ENCODE measurements at regions not wholly inside any gene's neighbourhood (a gene's known extent, or its start where the extent isn't known, plus 50 kb on each side); places are given as distances from the start of the nearest gene placed in this dataset.

DNA sequence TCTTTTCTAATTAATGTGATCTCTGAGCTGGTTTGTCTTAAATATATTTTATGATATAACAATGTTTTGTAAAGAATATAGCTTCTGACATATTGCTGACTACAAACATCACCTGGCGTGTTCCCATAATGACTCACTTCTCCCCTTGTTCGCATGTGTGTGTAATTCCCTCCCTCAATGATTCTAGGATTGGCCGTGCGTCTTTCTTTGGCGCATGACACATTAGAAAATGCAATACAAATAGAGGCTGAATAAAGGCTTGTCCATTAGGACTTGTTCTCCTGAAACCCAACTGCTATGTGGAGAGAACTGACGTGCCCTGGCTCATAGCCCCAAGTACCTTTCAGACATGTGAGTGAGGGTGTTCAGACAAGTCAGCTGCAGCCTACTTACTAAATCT is 159.7 kb upstream of the CDH20 start:
- TF ChIP-seq SP1 (IDR thresholded peaks at IDR 0.05) = no peak
- 83% methylated on average over 6 of the region's 6 CpGs for WGBS

GRCh38 chr18:61183798-61184197 is 149.4 kb upstream of the CDH20 start:
- no peaks in the 10 kb centered on the region for H3K9me3 ChIP-seq (ENCODE audit: control insufficient read depth in 4 of 4, low read length in 3 of 4)
- DNase-seq (ENCODE audit: low spot score) = no peak
- no peak for TF ChIP-seq GABPA (IDR thresholded peaks at IDR 0.05 in 1 of 2, conservative IDR thresholded peaks at IDR 0.05 in 1 of 2)
- TF ChIP-seq NR2F2 (IDR thresholded peaks at IDR 0.05) = no peak
- no peak for TF ChIP-seq FOXA2 (IDR thresholded peaks at IDR 0.05)
- TF ChIP-seq SP1 (IDR thresholded peaks at IDR 0.05) = no peak
- no peak for TF ChIP-seq EGR1 (IDR thresholded peaks at IDR 0.05; ENCODE audit: low read depth in 2 of 2)
- TF ChIP-seq, protein P1, sequence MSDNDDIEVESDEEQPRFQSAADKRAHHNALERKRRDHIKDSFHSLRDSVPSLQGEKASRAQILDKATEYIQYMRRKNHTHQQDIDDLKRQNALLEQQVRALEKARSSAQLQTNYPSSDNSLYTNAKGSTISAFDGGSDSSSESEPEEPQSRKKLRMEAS (IDR thresholded peaks at IDR 0.05) = no peak
- no peak for TF ChIP-seq HNF4G (IDR thresholded peaks at IDR 0.05)
- no peak for TF ChIP-seq YY1 (IDR thresholded peaks at IDR 0.05)
- TF ChIP-seq, protein P2, sequence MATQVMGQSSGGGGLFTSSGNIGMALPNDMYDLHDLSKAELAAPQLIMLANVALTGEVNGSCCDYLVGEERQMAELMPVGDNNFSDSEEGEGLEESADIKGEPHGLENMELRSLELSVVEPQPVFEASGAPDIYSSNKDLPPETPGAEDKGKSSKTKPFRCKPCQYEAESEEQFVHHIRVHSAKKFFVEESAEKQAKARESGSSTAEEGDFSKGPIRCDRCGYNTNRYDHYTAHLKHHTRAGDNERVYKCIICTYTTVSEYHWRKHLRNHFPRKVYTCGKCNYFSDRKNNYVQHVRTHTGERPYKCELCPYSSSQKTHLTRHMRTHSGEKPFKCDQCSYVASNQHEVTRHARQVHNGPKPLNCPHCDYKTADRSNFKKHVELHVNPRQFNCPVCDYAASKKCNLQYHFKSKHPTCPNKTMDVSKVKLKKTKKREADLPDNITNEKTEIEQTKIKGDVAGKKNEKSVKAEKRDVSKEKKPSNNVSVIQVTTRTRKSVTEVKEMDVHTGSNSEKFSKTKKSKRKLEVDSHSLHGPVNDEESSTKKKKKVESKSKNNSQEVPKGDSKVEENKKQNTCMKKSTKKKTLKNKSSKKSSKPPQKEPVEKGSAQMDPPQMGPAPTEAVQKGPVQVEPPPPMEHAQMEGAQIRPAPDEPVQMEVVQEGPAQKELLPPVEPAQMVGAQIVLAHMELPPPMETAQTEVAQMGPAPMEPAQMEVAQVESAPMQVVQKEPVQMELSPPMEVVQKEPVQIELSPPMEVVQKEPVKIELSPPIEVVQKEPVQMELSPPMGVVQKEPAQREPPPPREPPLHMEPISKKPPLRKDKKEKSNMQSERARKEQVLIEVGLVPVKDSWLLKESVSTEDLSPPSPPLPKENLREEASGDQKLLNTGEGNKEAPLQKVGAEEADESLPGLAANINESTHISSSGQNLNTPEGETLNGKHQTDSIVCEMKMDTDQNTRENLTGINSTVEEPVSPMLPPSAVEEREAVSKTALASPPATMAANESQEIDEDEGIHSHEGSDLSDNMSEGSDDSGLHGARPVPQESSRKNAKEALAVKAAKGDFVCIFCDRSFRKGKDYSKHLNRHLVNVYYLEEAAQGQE (IDR thresholded peaks at IDR 0.05) = no peak
- TF ChIP-seq RXRA (IDR thresholded peaks at IDR 0.05) = no peak

More for the DNA sequence above, 159.7 kb upstream of the CDH20 start:
- DNase-seq (ENCODE audit: low spot score) = no peak
- H3K9ac ChIP-seq (ENCODE audit: low read depth in 1 of 2, low read length in 2 of 2) = no peak overlapping the region
- H3K4me3 ChIP-seq (ENCODE audit: low read depth in 1 of 3, low read length in 3 of 3) = no peak overlapping the region
- H3K27me3 ChIP-seq (ENCODE audit: control insufficient read depth in 4 of 4, insufficient read depth in 4 of 4, low read length in 3 of 4) = peaks cover 0 to 2% (median 0%) of the 10 kb centered on the region in 4 donors
- no peaks in the 10 kb centered on the region for H3K36me3 ChIP-seq (ENCODE audit: control insufficient read depth in 4 of 4, insufficient read depth in 3 of 4, low read depth in 1 of 4, low read length in 3 of 4)
- no peak overlapping the region for H3K27ac ChIP-seq (ENCODE audit: low read depth in 1 of 2, low read length in 2 of 2)
- no peaks in the 10 kb centered on the region for H3K4me1 ChIP-seq (ENCODE audit: control insufficient read depth in 4 of 4, insufficient read depth in 4 of 4, low read length in 3 of 4)
- no peaks in the 10 kb centered on the region for H3K9me3 ChIP-seq (ENCODE audit: control insufficient read depth in 4 of 4, low read length in 3 of 4)

DNA sequence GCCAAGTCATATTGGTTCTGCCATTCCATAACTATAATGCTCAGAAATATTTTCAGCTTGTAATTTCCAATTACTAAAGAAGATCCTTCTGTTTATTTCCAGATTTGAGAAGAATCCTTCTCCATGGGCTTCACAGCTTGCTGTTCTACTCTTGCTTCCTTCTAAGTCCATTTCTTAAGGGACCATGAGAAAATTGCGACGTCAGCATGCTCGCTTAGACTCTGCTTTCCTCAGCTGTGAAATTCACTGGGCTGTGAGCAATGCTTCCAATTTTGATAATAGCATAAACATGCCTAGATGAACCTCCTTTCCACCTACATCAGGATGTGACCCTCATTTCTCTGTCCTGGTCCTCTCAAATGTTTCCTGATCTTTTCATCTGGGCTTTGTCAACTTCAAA is 145.3 kb upstream of the CDH20 start:
- Histone ChIP-seq H3K4me1 (ENCODE audit: control insufficient read depth in 4 of 4, insufficient read depth in 4 of 4, low read length in 3 of 4) (no peaks in the 10 kb centered on the region), H3K9ac (ENCODE audit: low read depth in 1 of 2, low read length in 2 of 2) (no peak overlapping the region), H3K9me3 (ENCODE audit: control insufficient read depth in 4 of 4, low read length in 3 of 4) (no peaks in the 10 kb centered on the region), H3K27ac (ENCODE audit: low read depth in 1 of 2, low read length in 2 of 2) (no peak overlapping the region), H3K36me3 (ENCODE audit: control insufficient read depth in 4 of 4, insufficient read depth in 3 of 4, low read depth in 1 of 4, low read length in 3 of 4) (no peaks in the 10 kb centered on the region), H3K4me3 (ENCODE audit: low read depth in 1 of 3, low read length in 3 of 3) (no peak overlapping the region), H3K27me3 (ENCODE audit: control insufficient read depth in 4 of 4, insufficient read depth in 4 of 4, low read length in 3 of 4) (no peaks in the 10 kb centered on the region)
- DNase-seq (ENCODE audit: low spot score) = no peak
- TF ChIP-seq FOXA1 (IDR thresholded peaks at IDR 0.05) (no peak), ATF3 (IDR thresholded peaks at IDR 0.05) (no peak), CTCF (IDR thresholded peaks at IDR 0.05; ENCODE audit: low read depth, low read length, missing input control) (no peak), RAD21 (IDR thresholded peaks at IDR 0.05) (no peak), YY1 (IDR thresholded peaks at IDR 0.05) (no peak), GABPA (IDR thresholded peaks at IDR 0.05 in 1 of 2, conservative IDR thresholded peaks at IDR 0.05 in 1 of 2) (no peak)
- TF ChIP-seq, protein P1 (IDR thresholded peaks at IDR 0.05) = no peak
- TF ChIP-seq, protein P2 (IDR thresholded peaks at IDR 0.05) = no peak
- WGBS = 94% methylated on average over 3 of the region's 3 CpGs

More at GRCh38 chr18:61183798-61184197, 149.4 kb upstream of the CDH20 start:
- Histone ChIP-seq H3K36me3 (ENCODE audit: control insufficient read depth in 4 of 4, insufficient read depth in 3 of 4, low read depth in 1 of 4, low read length in 3 of 4) (no peaks in the 10 kb centered on the region), H3K27ac (ENCODE audit: low read depth in 1 of 2, low read length in 2 of 2) (no peak overlapping the region), H3K27me3 (ENCODE audit: control insufficient read depth in 4 of 4, insufficient read depth in 4 of 4, low read length in 3 of 4) (no peaks in the 10 kb centered on the region), H3K4me1 (ENCODE audit: control insufficient read depth in 4 of 4, insufficient read depth in 4 of 4, low read length in 3 of 4) (no peaks in the 10 kb centered on the region), H3K9ac (ENCODE audit: low read depth in 1 of 2, low read length in 2 of 2) (no peak overlapping the region), H3K4me3 (ENCODE audit: low read depth in 1 of 3, low read length in 3 of 3) (no peak overlapping the region)
